Pons (tissue), 1 donor: ENCODE measurements at regions not wholly inside any gene's neighbourhood (a gene's known extent, or its start where the extent isn't known, plus 50 kb on each side); places are given as distances from the start of the nearest gene placed in this dataset.
"Not testable (repeated sequence)": the region's sequence is repeated elsewhere in the genome, so short reads cannot be mapped to it uniquely, and the experiment has no call there.

Experiments
- DNase-seq: peaks from one replicate; pipeline ENCODE4 v3.0.0-alpha.2; 2016; ENCODE audit warnings: low spot score

DNA sequence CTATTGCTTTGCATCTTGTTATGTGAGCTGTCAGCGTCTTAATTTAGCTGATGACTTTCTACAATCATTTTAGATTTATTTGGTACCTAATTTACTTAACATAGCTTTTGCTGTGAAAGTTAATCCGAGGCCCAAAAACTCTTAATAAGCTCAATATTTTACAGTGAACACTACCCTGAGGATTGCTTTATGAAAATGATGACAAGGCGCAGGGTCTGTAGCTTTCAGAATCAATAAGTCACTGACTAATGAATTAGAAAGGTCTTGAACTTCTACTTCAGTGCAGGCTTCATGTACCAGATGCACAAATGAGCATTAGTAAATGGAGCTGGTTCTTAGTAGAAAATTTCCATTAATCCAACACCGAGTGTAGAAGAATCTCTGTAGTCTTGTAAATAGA is 81.4 kb upstream of the ZNF366 start:
- DNase-seq, result no peak

- DNase-seq, result no peak
Measured at GRCh38 chr5:72587661-72588308, 80.6 kb upstream of the ZNF366 start.

DNA sequence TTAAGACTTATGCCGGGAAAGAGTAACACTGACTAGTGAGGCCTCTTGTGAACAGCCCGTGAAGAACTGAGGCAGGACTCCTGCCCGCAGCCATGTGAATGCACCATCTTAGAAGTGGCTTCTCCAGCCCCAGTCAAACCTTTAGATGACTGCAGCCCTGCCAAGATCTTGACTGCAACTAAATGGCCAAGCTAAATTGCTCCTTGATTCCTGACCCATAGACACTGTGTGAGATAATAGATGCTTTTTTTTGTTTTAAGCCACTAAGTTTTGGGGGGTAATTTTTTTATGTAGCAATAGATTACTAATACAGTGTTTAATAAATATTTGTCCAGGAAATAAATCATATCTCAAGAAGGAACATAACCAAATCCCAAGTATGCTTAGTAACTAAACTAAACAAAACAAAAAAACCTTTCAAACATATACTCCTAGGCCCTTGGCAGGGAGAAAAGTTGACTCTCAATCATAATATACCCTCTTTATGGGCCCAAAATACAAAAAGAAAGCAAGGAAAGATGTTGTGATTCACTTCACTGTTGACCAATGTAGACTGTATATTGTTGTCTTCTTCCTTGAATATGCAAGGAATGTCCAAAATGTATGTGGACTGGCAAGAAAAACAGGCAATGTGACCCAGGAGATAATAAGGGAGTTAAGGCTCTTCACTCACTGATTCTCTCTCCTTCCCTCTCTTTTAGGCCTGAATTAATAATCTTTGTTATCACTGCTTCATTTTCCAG is 79.7 kb upstream of the ZNF366 start:
- no peak for DNase-seq

DNA sequence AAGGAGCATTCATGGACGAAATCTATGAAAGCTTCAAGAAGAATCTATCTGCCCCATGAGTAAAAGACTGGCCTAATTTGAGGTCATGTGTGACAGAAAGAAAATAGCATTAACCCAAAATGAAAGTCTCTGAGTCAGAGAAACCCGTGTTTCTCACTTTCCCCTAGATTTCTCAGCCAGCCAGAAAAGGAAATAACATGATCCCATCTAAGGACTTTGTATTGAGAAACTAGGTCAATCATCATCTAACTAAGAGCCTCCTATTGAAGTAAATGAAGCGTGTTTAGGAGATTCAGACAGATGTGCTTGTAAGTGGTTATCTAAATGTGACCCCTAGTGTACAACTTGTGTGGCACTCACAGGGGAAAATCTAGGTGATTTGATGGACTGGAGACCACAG is 77.3 kb upstream of the ZNF366 start:
- no peak for DNase-seq

- not testable (repeated sequence) for DNase-seq
Measured at GRCh38 chr5:72579290-72579689, 72.1 kb upstream of the ZNF366 start.

DNA sequence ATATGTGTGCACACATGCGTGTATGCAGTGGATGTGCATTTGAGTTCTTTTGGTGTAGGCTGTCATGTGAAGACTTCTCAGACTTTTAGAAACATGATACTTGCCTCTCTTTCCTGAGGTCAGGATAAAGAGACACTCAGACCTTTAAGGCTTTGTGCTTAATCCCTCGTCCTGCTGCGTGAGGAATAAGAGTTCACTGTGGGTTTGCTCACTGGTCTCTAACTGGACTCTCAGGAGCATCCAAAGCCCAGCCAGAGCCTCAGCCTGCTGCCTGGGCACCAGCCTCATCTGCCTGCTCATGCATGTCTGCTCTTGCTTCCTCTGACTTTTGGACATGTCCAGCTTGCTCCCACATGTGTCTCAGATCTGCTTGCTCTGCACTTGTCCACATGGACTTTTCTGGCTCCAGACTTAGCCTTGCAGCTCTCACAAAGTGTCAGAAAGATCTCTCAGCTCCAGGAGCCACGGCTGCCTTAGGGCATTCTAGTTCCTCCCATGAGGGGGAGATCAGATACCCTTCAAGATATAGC is 65.1 kb upstream of the ZNF366 start:
- no peak for DNase-seq

DNA sequence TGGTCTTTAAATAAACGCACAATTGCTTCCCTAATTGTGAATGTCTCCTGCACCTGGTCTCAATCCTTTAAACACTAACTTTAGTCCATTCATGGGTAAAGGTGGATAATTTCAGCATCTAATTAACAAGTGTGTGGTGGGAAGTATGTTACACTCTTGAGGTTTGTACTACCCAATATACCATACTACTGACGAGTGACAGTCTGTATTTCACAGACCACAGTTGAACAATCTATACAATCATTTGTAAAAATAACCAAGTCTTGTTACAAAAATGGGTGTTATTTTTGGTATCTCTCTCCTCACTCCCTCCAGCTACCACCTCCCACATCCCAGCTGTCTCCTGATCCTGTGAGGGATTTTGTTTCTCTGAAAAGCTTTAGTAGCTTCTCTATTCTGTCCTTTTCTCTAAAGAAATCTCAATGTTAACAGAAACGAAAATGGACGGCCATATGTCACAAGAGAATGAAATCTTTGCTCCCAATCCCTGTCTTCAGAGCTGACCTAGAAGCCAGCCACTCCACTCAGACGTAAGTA is 62.3 kb upstream of the ZNF366 start:
- DNase-seq, result no peak

GRCh38 chr5:72566746-72567145 is 59.5 kb upstream of the ZNF366 start:
- no peak for DNase-seq

DNA sequence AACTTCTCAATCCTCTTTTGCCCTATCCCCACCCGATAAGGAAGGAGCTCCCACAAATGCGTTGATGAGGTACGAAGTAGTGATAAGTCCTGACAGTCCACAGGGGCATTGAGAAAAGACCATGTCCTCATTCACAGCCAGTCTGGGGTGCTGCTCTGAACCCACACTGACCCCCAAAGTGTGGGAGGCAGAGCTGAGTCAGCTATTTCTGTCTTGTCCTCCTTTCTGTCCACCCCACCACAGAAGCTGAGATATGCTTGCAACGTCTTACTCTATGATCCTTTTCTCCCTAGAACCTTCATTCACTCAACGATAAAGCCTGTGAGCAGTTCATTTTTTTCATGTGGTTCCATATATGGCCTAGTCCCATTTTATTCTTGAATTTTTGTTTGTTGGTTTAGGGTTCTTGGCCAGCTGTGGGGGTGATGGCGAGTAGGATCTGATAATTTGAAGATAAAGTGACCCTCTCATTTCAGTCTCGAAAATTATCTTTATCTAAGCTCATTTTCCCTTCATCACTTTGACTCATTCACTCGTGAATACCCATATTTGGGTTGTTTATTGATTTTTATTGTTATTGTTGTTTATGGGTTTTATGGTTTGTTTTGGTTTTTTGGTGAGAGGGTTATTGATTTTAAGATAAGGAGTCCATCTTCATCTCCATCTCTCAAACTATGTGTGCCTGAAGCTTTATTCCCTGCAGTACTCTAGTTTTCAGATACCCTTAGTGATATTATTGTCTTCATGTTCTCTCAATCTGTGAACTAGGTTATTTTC is 58.5 kb upstream of the ZNF366 start:
- no peak for DNase-seq

GRCh38 chr5:72562717-72563116 is 55.5 kb upstream of the ZNF366 start:
- no peak for DNase-seq

GRCh38 chr5:72561148-72561972 is 54.1 kb upstream of the ZNF366 start:
- no peak for DNase-seq

- DNase-seq, result peak; percentile 46
Measured at GRCh38 chr5:72559866-72560766, 52.9 kb upstream of the ZNF366 start.

GRCh38 chr5:72558383-72558782 is 51.2 kb upstream of the ZNF366 start:
- DNase-seq, result no peak

- no peak for DNase-seq
Measured at GRCh38 chr5:72558046-72558336, 50.8 kb upstream of the ZNF366 start.

GRCh38 chr5:72557167-72558045 is 50.2 kb upstream of the ZNF366 start:
- no peak for DNase-seq
